MM.1S (cell line): ENCODE measurements at regions not wholly inside any gene's neighbourhood (a gene's known extent, or its start where the extent isn't known, plus 50 kb on each side); places are given as distances from the start of the nearest gene placed in this dataset.

Experiments used
- DNase-seq: peaks from one replicate; pipeline ENCODE4 v3.0.0-alpha.2; 2015
- H2AFZ ChIP-seq: fragments of 300-600 bp; sonication (generic); 2 replicates; pipeline ENCODE4 v1.6.0; 2016; ENCODE audit warnings: antibody characterized with exemption, low read length
- H3F3A ChIP-seq: fragments of 300-600 bp; sonication (generic); 2 replicates; pipeline ENCODE4 v1.6.1; 2016; ENCODE audit warnings: mild to moderate bottlenecking, antibody characterized with exemption, low read length, moderate library complexity, mixed read lengths; ENCODE audit not compliant: insufficient read depth
- H3K27ac ChIP-seq: fragments of 300-600 bp; sonication (generic); 2 replicates; pipeline ENCODE4 v1.5.1; 2016; ENCODE audit warnings: mild to moderate bottlenecking, low read length
- H3K27me3 ChIP-seq: fragments of 300-600 bp; sonication (generic); replicated peaks from 2 replicates; pipeline ENCODE4 v1.6.0; 2016; ENCODE audit warnings: low read length; ENCODE audit not compliant: insufficient read depth
- H3K36me3 ChIP-seq: fragments of 300-600 bp; sonication (generic); replicated peaks from 2 replicates; pipeline ENCODE4 v1.6.1; 2016; ENCODE audit warnings: mild to moderate bottlenecking, low read length, mixed read lengths; ENCODE audit not compliant: insufficient read depth
- H3K4me1 ChIP-seq: fragments of 300-600 bp; sonication (generic); 2 replicates; pipeline ENCODE4 v1.6.1; 2016; ENCODE audit warnings: low read length, mixed read lengths
- H3K4me2 ChIP-seq: fragments of 300-600 bp; sonication (generic); 2 replicates; pipeline ENCODE4 v1.6.0; 2016; ENCODE audit warnings: low read depth, low read length
- H3K4me3 ChIP-seq: fragments of 300-600 bp; sonication (generic); 2 replicates; pipeline ENCODE4 v1.5.1; 2016; ENCODE audit warnings: low read length, mixed read lengths
- H3K79me2 ChIP-seq: fragments of 300-600 bp; sonication (generic); 2 replicates; pipeline ENCODE4 v1.6.1; 2016; ENCODE audit warnings: mixed run types, low read length, mixed read lengths
- H3K9ac ChIP-seq: fragments of 300-600 bp; sonication (generic); 2 replicates; pipeline ENCODE4 v1.6.1; 2016; ENCODE audit warnings: low read length, mixed read lengths
- H3K9me2 ChIP-seq: fragments of 300-600 bp; sonication (generic); replicated peaks from 2 replicates; pipeline ENCODE4 v1.6.1; 2016; ENCODE audit warnings: mild to moderate bottlenecking, low read length, mixed read lengths; ENCODE audit not compliant: insufficient read depth
- H3K9me3 ChIP-seq: fragments of 300-600 bp; sonication (generic); replicated peaks from 2 replicates; pipeline ENCODE4 v1.6.1; 2016; ENCODE audit warnings: mild to moderate bottlenecking, low read length, mixed read lengths; ENCODE audit not compliant: insufficient read depth
- H4K20me1 ChIP-seq: fragments of 300-600 bp; sonication (generic); 2 replicates; pipeline ENCODE4 v1.6.1; 2016; ENCODE audit warnings: mild to moderate bottlenecking, low read length, moderate library complexity, mixed read lengths; ENCODE audit not compliant: insufficient read depth
- CTCF ChIP-seq: fragments of 300-600 bp; sonication (generic); IDR thresholded peaks from 2 replicates; pipeline ENCODE4 v1.5.1; 2016; ENCODE audit warnings: antibody characterized with exemption, low read length, mixed read lengths
- EZH2 ChIP-seq: fragments of 300-600 bp; sonication (generic); optimal IDR thresholded peaks from 2 replicates; pipeline ENCODE3; 2017; ENCODE audit warnings: low read depth, mild to moderate bottlenecking, antibody characterized with exemption, low read length, mixed read lengths
- EZH2phosphoT487 ChIP-seq: fragments of 300-600 bp; sonication (generic); IDR thresholded peaks from 2 replicates; pipeline ENCODE4 v1.6.1; 2018; ENCODE audit warnings: antibody characterized with exemption, low read length

- no peaks in the 10 kb centered on the region for H3K9me3 ChIP-seq
- no peak overlapping the region for H2AFZ ChIP-seq
- H3K27me3 ChIP-seq, result no peaks in the 10 kb centered on the region
- no peak overlapping the region for H3K9ac ChIP-seq
- no peak for TF ChIP-seq EZH2
- TF ChIP-seq CTCF, result no peak
- TF ChIP-seq EZH2phosphoT487, result no peak
- no peaks in the 10 kb centered on the region for H3K79me2 ChIP-seq
- no peaks in the 10 kb centered on the region for H3F3A ChIP-seq
- H3K27ac ChIP-seq, result no peak overlapping the region
- DNase-seq, result no peak
- no peak overlapping the region for H3K4me3 ChIP-seq
- peaks cover 2% of the 10 kb centered on the region; the same call in 1 of the 2 replicates for H3K4me1 ChIP-seq
- H3K9me2 ChIP-seq, result no peaks in the 10 kb centered on the region
- no peak overlapping the region for H3K4me2 ChIP-seq
- no peaks in the 10 kb centered on the region for H4K20me1 ChIP-seq
- no peaks in the 10 kb centered on the region for H3K36me3 ChIP-seq
Observed at GRCh38 chr11:11178671-11179638, 174.1 kb downstream of the CSNK2A3 start.

GRCh38 chr11:11177156-11177808, 175.8 kb downstream of the CSNK2A3 start:
- H2AFZ ChIP-seq, result no peak overlapping the region
- H3K79me2 ChIP-seq, result no peaks in the 10 kb centered on the region
- no peaks in the 10 kb centered on the region for H3K27me3 ChIP-seq
- peaks cover 19% of the 10 kb centered on the region for H3K4me1 ChIP-seq
- TF ChIP-seq EZH2phosphoT487 (no peak), CTCF (no peak), EZH2 (no peak)
- no peak overlapping the region for H3K4me3 ChIP-seq
- H4K20me1 ChIP-seq, result no peaks in the 10 kb centered on the region
- no peak overlapping the region for H3K4me2 ChIP-seq
- no peaks in the 10 kb centered on the region for H3K36me3 ChIP-seq
- DNase-seq, result no peak
- no peak overlapping the region for H3K27ac ChIP-seq
- no peaks in the 10 kb centered on the region for H3K9me2 ChIP-seq
- H3K9ac ChIP-seq, result no peak overlapping the region
- H3F3A ChIP-seq, result no peaks in the 10 kb centered on the region
- H3K9me3 ChIP-seq, result no peaks in the 10 kb centered on the region

GRCh38 chr11:11173316-11174025, 179.6 kb downstream of the CSNK2A3 start:
- H3K4me1 ChIP-seq, result peaks cover 49% of the 10 kb centered on the region
- peak; percentile 30 for DNase-seq
- no peak overlapping the region for H3K4me2 ChIP-seq
- H3F3A ChIP-seq, result peaks cover 6% of the 10 kb centered on the region
- H3K9me2 ChIP-seq, result no peaks in the 10 kb centered on the region
- no peak overlapping the region for H3K4me3 ChIP-seq
- no peaks in the 10 kb centered on the region for H3K9me3 ChIP-seq
- H3K27me3 ChIP-seq, result no peaks in the 10 kb centered on the region
- no peaks in the 10 kb centered on the region for H4K20me1 ChIP-seq
- no peaks in the 10 kb centered on the region for H3K36me3 ChIP-seq
- no peaks in the 10 kb centered on the region for H3K79me2 ChIP-seq
- TF ChIP-seq EZH2phosphoT487 (no peak), CTCF (no peak), EZH2 (no peak)
- H2AFZ ChIP-seq, result no peak overlapping the region
- no peak overlapping the region for H3K27ac ChIP-seq
- no peak overlapping the region for H3K9ac ChIP-seq
